AG08395 (cell line): ENCODE measurements at regions not wholly inside any gene's neighbourhood (a gene's known extent, or its start where the extent isn't known, plus 50 kb on each side); places are given as distances from the start of the nearest gene placed in this dataset.
A peak's percentile ranks its signal among the peaks of the same experiment; 100 is the strongest.

Source experiments
- DNase-seq: peaks from one replicate; pipeline ENCODE4 v3.0.0; 2012; ENCODE audit warnings: mixed read lengths, low spot score

DNA sequence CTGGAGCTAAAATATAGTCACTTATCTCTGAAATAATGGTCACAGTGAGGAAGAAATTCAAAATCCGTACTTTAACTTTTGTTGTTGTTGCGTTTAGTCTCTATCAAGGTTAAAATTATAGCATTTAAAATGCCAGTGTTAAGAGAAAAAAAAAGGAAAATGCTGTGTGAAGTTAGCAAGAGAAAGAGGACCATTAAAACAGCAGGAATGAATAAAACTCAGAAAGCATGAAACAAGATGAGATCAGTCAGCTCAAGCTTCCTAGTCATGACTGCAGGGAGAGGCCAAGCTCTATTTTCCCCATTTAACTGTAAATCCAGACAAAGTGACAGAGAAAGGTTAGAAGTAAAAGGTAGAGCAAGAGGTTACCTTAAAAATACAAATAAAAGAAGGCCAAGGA is 281.7 kb upstream of the ATP5MC3 start:
- DNase-seq, result no peak

DNA sequence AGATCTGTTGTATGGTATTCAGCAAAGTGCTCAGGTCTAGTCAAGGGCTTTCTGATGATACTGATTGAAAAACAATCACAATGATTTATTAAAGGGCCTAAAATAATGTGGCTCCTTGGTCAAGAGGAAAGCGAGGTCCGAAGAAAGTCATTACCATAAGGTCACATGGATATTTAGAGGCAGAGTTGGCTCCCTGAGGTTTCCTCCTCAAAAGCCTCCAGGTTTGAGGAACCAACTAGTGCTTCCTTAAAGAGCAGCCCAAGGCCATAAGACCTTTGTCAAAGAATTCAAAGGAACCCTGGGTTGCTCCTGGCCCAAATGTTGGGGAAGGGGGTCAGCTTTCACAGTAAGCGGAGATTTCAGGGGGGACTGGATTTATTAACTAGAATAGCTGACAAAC is 280.7 kb upstream of the ATP5MC3 start:
- no peak for DNase-seq

DNA sequence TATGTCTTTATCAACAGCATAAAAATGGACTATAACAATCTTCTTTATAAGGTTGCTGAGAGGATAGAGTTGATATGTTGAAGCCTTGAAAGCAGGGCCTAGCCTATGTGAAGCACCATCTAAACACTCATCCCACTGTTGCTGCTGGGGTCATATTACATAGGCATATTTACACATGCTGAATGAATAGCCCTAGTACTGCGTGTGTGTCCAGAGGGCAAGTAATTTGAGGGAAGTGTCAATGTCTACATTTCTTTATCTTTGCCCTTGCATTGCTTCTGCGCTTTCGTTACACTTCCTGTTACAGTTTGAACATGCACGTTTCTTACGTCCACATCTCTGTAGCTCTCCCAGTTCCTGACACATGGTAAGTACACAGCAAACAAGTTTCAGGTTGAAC is 280.3 kb upstream of the ATP5MC3 start:
- no peak for DNase-seq

DNA sequence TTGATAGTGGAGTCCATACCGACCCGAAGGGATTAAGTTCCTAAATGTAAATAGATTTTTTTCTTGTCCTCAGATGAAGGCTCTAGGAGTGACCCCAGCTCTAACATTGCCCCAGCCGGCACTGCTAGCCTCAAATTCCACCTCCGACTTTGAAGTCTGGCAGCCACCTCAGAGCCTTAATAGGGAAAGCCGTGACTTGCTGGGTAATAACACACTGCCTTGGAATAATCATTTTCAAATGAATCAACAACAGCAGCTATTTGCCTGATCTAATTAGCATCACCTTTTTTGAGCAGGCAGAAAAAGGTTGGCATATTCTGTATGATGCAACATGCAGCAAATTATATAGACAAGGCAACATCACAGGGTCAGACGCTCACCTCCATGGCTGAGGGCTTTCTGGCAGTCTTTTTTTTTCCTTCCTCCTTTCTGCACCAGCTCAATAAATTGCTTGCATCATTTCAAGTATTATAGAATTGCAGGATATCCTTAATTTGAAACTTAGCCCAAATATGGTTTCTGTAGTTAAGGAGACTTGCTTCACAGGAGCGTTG is 276.5 kb upstream of the ATP5MC3 start:
- no peak for DNase-seq

DNA sequence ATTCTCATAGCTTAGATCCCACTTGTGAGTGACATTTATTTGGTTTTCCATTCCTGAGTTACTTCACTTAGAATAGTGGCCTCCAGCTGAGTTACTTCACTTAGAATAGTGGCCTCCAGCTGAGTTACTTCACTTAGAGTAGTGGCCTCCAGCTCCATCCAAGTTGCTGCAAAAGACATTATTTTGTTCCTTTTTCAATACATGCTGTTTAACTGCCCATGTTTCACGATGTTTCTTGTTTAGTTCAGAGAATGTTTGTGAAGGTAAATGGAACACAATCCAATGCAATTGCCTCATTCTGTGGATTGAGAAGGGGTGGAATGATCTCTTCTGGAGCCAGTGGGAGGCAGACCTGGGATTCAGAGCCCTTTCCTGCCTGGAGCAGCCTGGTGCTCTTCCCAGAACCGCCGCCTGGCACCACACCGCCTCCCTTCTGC is 273.5 kb upstream of the ATP5MC3 start:
- no peak for DNase-seq

DNA sequence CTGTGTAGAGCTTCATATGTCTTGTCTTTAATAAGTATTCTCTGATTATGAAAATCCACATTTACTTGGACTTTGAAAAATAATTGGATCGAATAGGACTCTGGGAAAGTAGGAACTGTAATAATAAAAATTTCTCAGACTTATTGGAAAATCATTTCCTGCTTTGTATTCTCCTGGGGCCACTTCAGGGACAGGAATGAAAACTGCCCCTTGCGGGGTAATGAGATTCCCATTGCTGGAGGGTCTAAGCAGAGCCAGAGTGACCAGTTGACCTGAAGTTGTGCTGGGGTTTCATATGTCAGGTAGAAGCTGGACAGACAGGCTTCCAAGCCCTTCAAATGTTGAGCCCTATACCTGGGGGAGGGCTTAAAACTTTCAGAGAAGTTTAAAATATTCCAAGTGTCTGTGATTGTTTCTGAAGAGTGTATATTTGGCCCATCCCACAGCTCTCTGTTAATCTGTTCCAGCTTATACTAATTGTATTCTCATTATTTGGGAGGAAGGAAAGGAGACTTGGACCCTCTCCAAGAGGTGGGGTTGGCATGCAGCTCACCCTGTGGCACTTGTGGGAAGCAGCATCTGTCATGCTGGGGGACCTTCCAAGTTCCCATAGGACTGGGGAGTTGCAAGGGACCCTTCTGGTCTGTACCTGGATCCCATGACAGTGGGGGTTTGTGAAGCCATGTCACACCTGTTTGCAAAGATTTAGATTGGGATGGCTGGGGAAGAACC is 268.7 kb upstream of the ATP5MC3 start:
- no peak for DNase-seq

DNA sequence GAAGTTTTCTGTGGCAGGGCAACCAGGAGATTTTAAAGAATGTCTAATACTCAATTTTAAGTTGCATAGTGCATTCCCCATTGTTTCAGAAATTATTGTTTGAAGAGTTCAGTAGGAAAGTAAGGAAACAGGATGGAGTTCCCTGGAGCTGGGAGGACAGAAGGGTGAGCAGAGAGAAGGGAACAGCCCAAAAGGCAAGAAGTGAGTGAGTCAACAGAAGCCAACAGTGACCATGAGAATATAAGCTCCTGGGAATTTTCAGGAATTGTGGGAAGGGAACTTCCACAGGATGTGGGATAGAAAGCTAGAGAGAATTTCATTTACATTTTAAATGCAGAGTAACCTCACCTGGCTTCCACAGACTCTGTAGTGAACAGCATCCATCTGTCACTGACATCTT is 268.1 kb upstream of the ATP5MC3 start:
- no peak for DNase-seq

DNA sequence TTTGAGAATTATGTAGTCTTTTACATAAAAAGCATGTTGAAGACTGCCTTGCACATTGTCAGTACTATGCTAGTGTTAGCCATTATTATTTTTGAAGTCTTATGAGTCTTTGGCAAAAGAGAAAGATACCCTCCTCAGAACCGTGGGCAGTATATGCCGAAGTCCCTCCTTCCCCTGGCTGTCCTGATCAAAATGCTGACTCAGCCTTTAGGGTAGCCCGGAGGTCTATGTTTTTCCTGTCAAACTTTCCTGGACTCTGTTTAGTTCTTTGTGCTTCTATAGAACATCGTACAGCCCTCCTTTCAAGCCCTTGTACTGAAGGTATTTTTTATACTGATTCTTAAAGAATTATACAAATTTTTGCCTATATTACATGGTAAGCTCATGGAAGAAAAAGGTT is 264.7 kb upstream of the ATP5MC3 start:
- DNase-seq, result no peak

DNA sequence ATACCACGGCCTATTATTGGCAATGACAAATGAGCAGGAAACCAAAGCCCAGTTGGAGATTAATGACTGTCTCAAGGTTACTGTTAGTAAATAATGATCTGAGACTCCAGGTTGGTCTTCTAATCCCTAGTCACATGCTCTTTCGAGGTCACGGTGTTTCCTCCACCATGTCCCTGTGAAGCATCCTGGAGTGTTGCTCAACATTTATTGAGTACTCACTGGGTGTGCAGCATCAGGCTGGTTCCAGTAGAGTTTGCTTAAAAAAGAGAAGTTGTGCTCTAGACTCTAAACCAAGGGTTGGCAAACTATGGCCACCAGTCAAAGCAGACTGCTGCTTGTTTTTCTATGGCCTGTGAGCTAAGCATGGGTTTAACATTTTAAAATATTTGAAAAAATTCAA is 263.8 kb upstream of the ATP5MC3 start:
- DNase-seq, result no peak

DNA sequence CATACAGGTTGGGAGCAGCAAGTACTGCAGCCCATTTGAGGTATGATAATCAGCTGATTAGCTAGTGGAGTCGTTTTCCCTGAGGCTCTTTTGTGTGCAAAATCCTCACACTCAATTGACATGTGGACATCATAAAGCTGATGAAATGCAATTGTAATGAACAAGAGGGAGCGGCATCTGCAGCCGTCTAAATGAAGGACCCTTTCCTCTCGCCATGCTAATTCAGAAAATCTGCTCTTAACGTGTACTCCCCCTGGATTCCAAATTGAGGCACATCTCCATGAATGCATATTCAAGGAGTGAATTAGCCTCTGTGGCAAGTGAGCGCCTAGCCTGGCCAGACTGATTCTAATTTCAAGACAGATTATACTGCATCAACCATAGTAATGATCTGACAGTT is 260.9 kb upstream of the ATP5MC3 start:
- DNase-seq, result no peak

DNA sequence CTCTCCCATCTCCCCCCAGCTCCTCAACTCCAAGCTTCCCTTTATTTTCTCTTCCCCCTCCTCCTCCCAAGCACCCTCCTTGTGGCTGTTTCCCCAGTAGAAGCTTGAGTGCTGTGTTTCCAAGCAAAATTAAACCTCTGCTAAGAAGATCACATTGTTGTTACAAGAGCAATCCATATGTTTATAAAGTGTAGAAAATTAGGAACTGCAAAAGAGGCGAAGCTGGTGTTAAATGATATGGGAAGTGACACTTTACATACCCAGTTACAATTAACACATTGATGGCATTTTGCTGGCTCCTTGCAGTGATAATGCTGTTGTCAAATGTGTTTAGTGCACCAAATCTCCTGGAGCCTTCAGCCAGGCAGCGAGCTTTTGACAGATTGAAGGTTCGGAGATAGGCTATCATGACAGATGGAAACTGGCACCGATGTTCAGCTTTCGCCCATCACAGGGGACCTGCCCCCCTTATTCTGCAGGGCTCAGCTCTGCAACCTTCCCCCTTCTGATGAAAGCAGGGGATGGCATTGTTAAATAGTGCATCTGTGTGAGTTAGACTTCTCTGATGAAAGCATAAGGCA is 259.8 kb upstream of the ATP5MC3 start:
- no peak for DNase-seq

DNA sequence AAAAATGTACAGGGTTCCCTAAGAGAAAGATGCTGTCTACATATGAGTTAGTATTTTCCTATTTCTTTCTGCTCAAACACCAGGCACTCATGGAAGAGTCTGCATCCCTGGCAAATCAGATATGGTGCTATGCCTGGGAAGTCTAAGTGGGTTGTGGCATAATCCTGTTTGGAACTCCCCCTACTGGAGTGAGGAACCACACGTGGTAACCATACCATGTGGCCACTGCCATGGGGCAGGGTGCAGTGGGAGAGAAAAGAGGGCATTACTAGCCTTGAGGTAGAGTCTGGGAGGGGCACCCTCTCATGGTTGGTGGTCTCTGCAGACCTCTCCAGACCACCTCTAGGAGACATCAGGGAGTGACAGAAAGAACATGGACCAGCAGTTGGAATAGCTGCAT is 257.9 kb upstream of the ATP5MC3 start:
- DNase-seq, result no peak

DNA sequence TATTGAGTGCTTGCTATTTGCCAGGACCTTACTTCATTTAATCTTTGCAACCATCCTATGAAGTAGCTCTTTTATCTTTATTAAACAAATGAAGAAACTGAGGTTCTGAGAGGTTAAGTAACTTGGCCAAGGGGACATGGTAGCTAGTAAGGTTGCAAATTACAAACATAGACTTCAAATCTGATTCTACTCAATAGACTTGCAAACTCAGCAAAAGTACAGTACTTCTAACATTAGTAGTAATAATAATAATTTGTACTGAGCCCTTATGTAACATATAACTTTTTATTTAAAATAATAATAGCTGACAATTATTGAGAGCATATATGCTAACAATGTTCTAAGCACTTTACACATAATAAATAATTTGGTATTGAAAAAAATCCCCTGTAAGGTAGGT is 255.7 kb upstream of the ATP5MC3 start:
- no peak for DNase-seq

DNA sequence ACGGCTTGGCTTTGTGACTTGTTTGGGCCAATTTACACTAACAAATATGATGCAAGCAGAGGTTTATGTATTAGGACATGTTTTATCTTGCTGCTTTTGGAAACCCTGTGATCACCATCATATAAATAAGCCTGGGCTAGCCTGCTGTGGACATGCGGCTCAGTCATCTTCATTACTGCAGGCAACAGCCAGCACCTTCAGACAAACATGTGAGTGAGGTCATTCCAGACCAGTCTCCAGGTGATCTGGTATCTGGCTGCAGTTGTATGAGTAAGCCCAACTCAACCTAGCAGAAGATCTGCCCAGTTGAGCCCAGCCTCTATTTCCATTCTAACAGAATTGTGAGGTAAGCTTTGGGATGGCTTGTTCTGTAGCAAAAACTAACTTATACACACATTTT is 254.6 kb upstream of the ATP5MC3 start:
- DNase-seq, result no peak

DNA sequence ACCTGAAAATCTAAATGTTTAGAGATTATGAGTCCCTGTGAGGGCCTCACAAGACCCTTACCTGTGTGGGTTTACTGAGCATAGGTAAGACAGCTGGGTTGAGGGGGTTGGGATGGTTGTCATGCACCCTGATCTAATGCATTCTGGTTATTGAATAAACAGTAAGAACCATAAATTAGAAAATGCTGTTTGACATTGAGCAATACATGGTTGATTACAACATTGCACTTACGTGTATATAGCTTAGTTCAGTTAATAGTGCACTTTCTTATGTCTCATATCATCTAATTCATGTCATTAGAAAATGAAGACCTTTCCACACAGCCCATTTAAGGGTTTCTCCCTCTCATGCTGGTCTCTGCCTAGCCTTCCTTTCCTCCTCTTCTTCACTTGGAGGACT is 253.5 kb upstream of the ATP5MC3 start:
- no peak for DNase-seq

DNA sequence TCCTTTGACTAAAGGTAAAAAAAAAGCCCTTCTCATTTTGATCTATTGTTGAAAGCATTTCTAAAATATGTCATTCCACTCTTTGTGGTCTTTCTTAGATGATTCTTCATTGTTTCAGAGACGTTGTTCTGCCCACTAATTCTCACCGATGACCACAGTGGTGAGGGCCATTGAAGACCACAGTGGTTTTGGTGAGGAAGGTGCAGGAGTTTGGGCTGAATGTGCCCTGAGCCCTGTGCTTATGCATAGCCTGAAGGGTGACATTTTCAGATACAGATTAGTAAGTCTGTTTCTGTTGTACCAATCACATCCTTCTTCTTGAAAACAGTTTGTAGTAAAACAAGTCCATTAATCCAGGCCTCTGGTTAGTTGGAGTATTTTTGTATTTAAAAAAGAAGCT is 251.3 kb upstream of the ATP5MC3 start:
- no peak for DNase-seq

DNA sequence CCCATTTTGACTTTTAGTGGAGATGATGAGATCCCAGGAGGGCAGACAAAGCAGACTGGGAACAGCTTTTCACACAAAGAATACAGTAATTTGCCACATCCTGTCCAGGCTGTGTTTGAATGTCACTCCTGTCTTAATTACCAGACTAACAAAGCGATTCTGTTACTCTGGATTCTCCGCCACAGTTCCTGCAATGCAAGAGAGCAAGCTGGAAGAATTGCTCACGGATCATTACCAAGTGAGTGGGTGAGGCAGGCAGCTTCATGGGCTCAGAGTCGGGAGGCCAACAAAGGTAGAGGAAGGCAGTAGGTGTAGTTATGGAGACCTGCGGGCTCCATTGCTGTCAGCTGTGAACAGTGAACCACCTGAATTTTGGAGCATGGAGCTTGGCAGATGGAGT is 250.5 kb upstream of the ATP5MC3 start:
- DNase-seq, result no peak

DNA sequence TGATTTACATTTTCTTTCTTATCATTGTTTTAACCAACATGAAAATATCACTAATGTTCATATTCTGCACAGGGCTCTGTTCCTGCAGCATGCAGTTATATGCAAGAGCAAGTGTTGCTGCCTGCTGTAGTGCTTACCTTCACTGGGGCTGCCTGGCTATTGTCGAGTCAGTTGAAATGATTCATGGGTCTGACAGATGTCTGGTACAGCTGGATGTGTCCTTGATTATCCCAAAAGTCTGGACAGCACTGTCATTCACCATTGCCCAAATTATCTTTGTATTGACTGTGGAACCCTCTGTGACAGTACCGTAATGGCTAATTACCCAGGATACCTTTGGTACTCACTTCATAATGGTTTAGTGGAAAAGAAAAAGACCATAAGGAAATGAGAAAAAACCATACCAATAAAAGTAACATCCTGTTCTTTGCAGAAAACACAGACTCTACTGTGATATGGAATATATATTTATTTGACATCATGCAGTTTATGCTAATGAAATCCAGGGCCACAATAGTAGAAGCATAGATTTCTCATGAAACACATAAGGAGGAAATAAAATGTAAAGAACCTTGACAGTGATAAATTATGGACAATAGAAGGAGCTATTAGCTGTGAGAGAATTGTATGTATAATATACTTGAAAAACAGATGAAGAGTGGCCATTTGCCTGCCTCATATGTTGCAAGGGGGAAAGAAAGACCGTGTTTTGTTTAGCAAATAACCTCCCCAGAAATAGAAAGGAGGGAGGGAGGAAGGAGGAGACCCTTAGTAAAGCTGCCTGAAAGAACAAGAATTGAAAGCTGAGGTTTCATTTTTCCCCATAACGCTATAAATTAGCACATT is 249.8 kb upstream of the ATP5MC3 start:
- no peak for DNase-seq

DNA sequence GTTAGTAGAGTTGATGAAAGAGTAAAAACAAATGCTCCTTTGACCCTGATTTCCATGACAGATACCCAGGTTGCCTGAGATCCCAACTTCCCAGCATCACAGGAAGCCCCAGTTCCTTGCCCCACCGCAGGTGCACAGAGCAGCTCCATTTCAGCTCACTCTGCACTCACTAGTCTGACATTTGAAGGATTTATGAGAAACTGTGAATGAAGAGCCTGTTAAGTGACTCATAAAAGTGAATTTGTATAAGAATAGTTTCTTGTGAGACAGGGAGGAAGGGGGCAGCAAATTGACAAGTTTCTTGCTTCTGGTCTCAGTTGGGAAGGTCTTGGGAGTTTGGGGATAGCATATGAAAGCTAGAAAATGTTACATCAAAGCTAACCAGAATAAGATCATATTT is 248.7 kb upstream of the ATP5MC3 start:
- DNase-seq, result no peak

DNA sequence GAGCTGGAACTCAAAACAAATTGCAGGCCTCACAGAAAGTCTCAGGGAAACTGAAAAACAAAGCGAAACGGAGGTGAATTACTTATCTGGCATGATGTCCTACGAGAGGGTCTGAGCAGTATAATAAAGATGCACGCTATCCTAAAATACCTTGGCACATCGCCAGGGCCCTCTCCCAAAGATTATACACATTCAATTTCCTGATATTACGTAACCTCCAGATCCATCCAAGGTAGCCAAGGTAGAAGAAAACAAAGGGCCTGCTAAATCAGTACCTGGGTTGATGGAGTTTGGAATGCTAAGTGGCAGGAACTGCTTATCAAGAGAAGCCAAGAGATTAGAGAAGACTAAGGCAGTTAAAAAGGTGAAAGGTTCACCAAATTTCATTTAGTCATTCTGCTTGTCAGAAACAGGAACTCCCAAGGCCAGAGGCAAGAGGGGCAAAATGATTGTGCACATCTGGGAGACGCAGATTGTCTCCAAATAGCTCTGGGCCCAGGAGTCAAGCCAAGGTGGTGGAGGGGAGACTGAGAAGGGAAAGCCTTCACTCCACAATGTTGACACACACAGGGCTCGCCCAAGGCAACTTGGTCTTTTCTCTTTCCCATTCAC is 236.8 kb upstream of the ATP5MC3 start:
- no peak for DNase-seq

DNA sequence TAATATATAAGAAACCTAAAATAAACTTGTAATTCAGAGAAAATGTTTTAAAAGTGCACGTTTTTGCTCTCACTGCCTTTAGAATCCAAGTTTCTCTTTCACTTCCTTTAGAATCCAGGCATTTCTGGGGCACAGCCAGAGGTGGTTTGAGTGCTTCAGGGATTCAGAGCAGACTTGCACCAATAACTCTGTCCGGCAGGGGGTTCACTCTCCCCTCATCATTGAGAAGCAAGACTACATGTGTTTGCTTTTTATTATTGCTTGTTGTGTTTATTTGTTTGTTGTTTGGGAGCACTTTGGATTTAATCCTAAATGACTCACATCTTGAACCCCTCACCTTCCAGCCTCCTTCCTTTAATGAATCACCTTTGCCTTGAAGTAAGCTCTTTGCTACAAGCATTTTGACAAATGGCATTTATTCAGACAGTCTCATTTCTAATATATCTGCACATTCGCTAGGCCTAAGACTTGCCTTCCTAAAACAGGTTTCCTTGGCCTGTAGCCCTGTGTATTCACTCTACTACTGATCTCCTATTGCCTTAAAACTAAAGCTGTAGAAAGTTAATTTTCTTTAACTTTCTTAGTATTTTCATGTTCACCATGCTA is 233.5 kb upstream of the ATP5MC3 start:
- peak; percentile 73 for DNase-seq
